ENCODE measurements at regions not wholly inside any gene's neighbourhood (a gene's known extent, or its start where the extent isn't known, plus 50 kb on each side); places are given as distances from the start of the nearest gene placed in this dataset.

- TF ChIP-seq CTCF (IDR thresholded peaks at IDR 0.05; ENCODE audit: poor library complexity, severe bottlenecking) (no peak), EZH2 (IDR thresholded peaks at IDR 0.05; ENCODE audit: borderline replicate concordance, insufficient read depth, low read length, poor library complexity, severe bottlenecking) (no peak), RAD21 (conservative IDR thresholded peaks at IDR 0.05) (no peak)
Observed at GRCh38 chr3:102332934-102333333, 101.9 kb upstream of the ZPLD1 start.
